OCI-LY3 (cell line): ENCODE measurements at regions not wholly inside any gene's neighbourhood (a gene's known extent, or its start where the extent isn't known, plus 50 kb on each side); places are given as distances from the start of the nearest gene placed in this dataset.

Experiments
- CTCF ChIP-seq: fragments of 200-600, 300-600 bp; sonication (generic); IDR thresholded peaks from 2 replicates; pipeline ENCODE4 v1.5.1; 2014; ENCODE audit warnings: antibody characterized with exemption, low read length, low read depth
- EZH2phosphoT487 ChIP-seq: fragments of 200-600 bp; shearing (Covaris generic); IDR thresholded peaks from 2 replicates; pipeline ENCODE4 v1.6.1; 2018; ENCODE audit warnings: antibody characterized with exemption, mixed run types, low read depth

GRCh38 chrX:150258176-150258425 lies 105.0 kb upstream of the MAMLD1 start:
- TF ChIP-seq CTCF (no peak), EZH2phosphoT487 (no peak)
